ENCODE measurements at regions not wholly inside any gene's neighbourhood (a gene's known extent, or its start where the extent isn't known, plus 50 kb on each side); places are given as distances from the start of the nearest gene placed in this dataset.

DNA sequence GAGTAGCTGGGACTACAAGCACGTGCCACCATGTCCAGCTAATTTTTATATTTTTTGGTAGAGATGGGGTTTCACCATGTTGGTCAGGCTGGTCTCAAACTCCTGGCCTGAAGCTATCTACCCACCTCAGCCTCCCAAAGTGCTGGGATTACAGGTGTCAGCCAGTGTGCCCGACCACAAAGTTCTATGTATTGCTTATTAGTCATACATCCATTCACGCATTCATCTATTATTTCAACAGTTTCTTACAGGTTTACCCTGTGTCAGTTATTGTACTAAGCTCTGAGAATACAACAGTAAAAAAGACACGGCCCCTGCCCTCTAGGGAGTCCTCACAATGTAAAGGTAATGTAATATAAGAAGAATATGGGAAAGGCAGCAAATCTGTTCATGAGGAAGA, 188.9 kb upstream of the BTG1 start:
- Histone ChIP-seq H3K79me2 (ENCODE audit: insufficient read depth, low read length) (no peaks in the 10 kb centered on the region), H3K9me3 (ENCODE audit: low read depth, low read length) (no peaks in the 10 kb centered on the region), H3K27me3 (ENCODE audit: insufficient read depth, low read length) (no peaks in the 10 kb centered on the region), H3K4me3 (ENCODE audit: insufficient read depth, low read length) (no peak overlapping the region), H3K27ac (ENCODE audit: low read depth, low read length) (no peak overlapping the region), H3K4me2 (ENCODE audit: insufficient read depth, low read length) (no peak overlapping the region), H2AFZ (ENCODE audit: low read length) (no peak overlapping the region), H4K20me1 (ENCODE audit: insufficient read depth, low read length) (no peaks in the 10 kb centered on the region), H3K4me1 (ENCODE audit: insufficient read depth, low read length) (no peaks in the 10 kb centered on the region), H3K36me3 (ENCODE audit: insufficient read depth, low read length) (no peaks in the 10 kb centered on the region)
- TF ChIP-seq, protein P1, sequence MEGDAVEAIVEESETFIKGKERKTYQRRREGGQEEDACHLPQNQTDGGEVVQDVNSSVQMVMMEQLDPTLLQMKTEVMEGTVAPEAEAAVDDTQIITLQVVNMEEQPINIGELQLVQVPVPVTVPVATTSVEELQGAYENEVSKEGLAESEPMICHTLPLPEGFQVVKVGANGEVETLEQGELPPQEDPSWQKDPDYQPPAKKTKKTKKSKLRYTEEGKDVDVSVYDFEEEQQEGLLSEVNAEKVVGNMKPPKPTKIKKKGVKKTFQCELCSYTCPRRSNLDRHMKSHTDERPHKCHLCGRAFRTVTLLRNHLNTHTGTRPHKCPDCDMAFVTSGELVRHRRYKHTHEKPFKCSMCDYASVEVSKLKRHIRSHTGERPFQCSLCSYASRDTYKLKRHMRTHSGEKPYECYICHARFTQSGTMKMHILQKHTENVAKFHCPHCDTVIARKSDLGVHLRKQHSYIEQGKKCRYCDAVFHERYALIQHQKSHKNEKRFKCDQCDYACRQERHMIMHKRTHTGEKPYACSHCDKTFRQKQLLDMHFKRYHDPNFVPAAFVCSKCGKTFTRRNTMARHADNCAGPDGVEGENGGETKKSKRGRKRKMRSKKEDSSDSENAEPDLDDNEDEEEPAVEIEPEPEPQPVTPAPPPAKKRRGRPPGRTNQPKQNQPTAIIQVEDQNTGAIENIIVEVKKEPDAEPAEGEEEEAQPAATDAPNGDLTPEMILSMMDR (IDR thresholded peaks at IDR 0.05; ENCODE audit: extremely low read depth, low read depth, low read length), result no peak
- DNase-seq (ENCODE audit: insufficient read length, low spot score, missing footprints), result no peak

DNA sequence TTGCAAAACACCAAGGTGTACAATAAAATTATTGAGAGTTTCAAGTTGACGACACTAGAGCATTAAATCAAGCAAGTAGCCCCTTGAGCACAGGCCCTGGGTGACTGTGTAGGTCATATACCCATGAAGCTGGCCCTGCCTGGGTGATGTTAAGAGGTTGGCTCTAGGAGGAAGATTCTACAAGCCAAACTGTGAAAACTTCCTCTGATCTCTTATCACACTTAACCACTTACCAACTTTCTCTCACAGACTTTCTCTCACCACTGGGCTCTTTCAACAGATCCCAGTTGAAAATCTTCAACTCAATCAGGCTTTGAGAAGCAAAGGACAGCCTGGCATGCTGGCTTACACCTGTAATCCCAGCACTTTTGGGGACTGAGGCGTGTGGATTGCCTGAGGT, 186.9 kb upstream of the BTG1 start:
- H3K4me2 ChIP-seq (ENCODE audit: insufficient read depth, low read length), result no peak overlapping the region
- no peaks in the 10 kb centered on the region for H3K27me3 ChIP-seq (ENCODE audit: insufficient read depth, low read length)
- no peak for DNase-seq (ENCODE audit: insufficient read length, low spot score, missing footprints)
- H3K4me3 ChIP-seq (ENCODE audit: insufficient read depth, low read length), result no peak overlapping the region
- no peak overlapping the region for H2AFZ ChIP-seq (ENCODE audit: low read length)
- no peaks in the 10 kb centered on the region for H3K9me3 ChIP-seq (ENCODE audit: low read depth, low read length)
- H3K36me3 ChIP-seq (ENCODE audit: insufficient read depth, low read length), result no peaks in the 10 kb centered on the region
- no peaks in the 10 kb centered on the region for H4K20me1 ChIP-seq (ENCODE audit: insufficient read depth, low read length)
- no peaks in the 10 kb centered on the region for H3K4me1 ChIP-seq (ENCODE audit: insufficient read depth, low read length)
- no peak overlapping the region for H3K27ac ChIP-seq (ENCODE audit: low read depth, low read length)
- H3K79me2 ChIP-seq (ENCODE audit: insufficient read depth, low read length), result no peaks in the 10 kb centered on the region
- TF ChIP-seq, protein P1 (IDR thresholded peaks at IDR 0.05; ENCODE audit: extremely low read depth, low read depth, low read length), result no peak

DNA sequence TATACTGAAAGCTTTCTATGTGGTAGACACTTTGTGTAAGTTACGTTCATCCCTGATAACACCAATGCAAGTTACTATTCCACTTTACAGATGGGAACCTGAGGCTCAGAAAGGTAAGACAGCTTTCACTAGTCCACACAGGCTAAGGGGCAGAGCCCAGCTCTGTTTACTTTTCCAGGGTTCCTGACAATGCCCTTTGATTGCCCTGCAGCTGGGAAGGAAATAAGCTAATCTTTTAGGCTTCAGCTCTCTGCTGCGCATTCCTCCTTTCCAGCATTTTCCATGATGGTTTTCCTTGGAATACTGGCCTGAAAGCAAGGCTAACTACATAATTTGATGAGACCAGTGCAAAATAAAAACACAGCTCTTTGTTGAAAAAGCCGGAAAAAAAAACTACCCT, 185.7 kb upstream of the BTG1 start:
- H3K4me3 ChIP-seq (ENCODE audit: insufficient read depth, low read length), result no peak overlapping the region
- no peaks in the 10 kb centered on the region for H3K9me3 ChIP-seq (ENCODE audit: low read depth, low read length)
- no peaks in the 10 kb centered on the region for H3K36me3 ChIP-seq (ENCODE audit: insufficient read depth, low read length)
- H3K27me3 ChIP-seq (ENCODE audit: insufficient read depth, low read length), result no peaks in the 10 kb centered on the region
- no peaks in the 10 kb centered on the region for H4K20me1 ChIP-seq (ENCODE audit: insufficient read depth, low read length)
- H3K27ac ChIP-seq (ENCODE audit: low read depth, low read length), result no peak overlapping the region
- no peak for DNase-seq (ENCODE audit: insufficient read length, low spot score, missing footprints)
- H2AFZ ChIP-seq (ENCODE audit: low read length), result no peak overlapping the region
- H3K79me2 ChIP-seq (ENCODE audit: insufficient read depth, low read length), result no peaks in the 10 kb centered on the region
- TF ChIP-seq, protein P1 (IDR thresholded peaks at IDR 0.05; ENCODE audit: extremely low read depth, low read depth, low read length), result no peak
- no peak overlapping the region for H3K4me2 ChIP-seq (ENCODE audit: insufficient read depth, low read length)
- H3K4me1 ChIP-seq (ENCODE audit: insufficient read depth, low read length), result no peaks in the 10 kb centered on the region

DNA sequence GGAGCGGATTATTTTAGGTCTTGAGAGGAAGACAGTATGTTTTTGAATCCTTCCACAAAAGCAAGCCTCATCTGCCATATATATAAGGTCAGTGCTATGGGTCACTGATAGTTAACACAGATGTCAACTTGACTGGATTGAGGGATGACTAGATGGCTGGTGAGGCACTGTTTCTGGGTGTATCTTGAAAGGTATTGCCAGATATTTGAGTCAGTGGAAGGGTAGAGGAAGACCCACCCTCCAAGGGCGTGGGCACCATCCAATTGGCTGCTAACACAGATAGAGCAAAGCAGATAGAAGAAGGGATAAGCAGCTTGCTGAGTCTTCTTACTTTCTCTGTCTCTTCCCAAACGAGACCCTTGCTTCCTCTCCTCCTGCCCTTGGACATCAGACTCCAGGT, 185.0 kb upstream of the BTG1 start:
- no peak overlapping the region for H3K27ac ChIP-seq (ENCODE audit: low read depth, low read length)
- H3K4me1 ChIP-seq (ENCODE audit: insufficient read depth, low read length), result no peaks in the 10 kb centered on the region
- no peaks in the 10 kb centered on the region for H4K20me1 ChIP-seq (ENCODE audit: insufficient read depth, low read length)
- no peak overlapping the region for H3K4me3 ChIP-seq (ENCODE audit: insufficient read depth, low read length)
- no peaks in the 10 kb centered on the region for H3K9me3 ChIP-seq (ENCODE audit: low read depth, low read length)
- H3K79me2 ChIP-seq (ENCODE audit: insufficient read depth, low read length), result no peaks in the 10 kb centered on the region
- no peak for DNase-seq (ENCODE audit: insufficient read length, low spot score, missing footprints)
- H3K4me2 ChIP-seq (ENCODE audit: insufficient read depth, low read length), result no peak overlapping the region
- H3K36me3 ChIP-seq (ENCODE audit: insufficient read depth, low read length), result no peaks in the 10 kb centered on the region
- H3K27me3 ChIP-seq (ENCODE audit: insufficient read depth, low read length), result no peaks in the 10 kb centered on the region
- peak overlapping the region; percentile 48 for H2AFZ ChIP-seq (ENCODE audit: low read length)
- TF ChIP-seq, protein P1 (IDR thresholded peaks at IDR 0.05; ENCODE audit: extremely low read depth, low read depth, low read length), result no peak

Data from osteoblast (primary cell).